NCI-H345 (cell line): ENCODE measurements at regions not wholly inside any gene's neighbourhood (a gene's known extent, or its start where the extent isn't known, plus 50 kb on each side); places are given as distances from the start of the nearest gene placed in this dataset.
"Not testable (repeated sequence)": the region's sequence is repeated elsewhere in the genome, so short reads cannot be mapped to it uniquely, and the experiment has no call there.

Source experiments
- DNase-seq: peaks from one replicate; lab custom pipeline; 2025; lab: John Stamatoyannopoulos, UW

DNA sequence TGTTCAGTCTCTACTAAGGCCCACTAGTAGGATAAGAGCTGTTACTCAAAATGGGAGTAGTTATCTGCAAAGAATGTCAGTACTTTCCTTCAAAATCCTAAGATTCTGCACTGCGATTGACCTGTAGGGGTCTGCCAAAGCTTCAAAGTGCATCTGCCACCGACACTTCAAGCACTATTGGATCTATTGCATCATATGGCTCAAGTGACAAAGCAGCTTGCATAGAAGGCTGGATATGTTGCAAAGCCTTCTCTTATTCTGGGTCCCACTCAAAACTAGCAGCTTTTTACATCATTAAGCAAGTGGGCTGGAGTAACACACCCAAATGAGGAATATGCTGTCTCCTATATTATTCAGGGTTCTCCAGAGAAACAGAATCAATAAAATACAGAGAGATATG lies 115.4 kb upstream of the EMCN start:
- DNase-seq: no peak

DNA sequence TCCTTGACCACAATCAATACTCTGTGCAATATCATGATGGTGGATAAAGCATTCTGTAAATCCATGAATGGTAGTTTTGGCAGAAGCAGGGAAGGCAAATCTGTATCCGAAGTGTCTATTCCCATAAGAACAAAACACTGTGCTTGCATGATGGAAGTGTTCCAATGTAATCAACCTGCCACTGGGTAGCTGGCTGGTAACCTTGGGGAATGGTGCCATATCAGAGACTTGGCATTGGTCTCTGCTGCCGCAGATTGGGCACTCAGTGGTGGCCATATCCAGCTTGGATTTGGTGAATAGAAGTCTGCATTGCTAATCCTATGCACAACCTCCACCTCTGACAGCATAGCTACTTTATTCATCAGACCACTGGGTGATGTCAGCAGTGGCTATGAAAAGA lies 114.3 kb upstream of the EMCN start:
- DNase-seq: no peak

DNA sequence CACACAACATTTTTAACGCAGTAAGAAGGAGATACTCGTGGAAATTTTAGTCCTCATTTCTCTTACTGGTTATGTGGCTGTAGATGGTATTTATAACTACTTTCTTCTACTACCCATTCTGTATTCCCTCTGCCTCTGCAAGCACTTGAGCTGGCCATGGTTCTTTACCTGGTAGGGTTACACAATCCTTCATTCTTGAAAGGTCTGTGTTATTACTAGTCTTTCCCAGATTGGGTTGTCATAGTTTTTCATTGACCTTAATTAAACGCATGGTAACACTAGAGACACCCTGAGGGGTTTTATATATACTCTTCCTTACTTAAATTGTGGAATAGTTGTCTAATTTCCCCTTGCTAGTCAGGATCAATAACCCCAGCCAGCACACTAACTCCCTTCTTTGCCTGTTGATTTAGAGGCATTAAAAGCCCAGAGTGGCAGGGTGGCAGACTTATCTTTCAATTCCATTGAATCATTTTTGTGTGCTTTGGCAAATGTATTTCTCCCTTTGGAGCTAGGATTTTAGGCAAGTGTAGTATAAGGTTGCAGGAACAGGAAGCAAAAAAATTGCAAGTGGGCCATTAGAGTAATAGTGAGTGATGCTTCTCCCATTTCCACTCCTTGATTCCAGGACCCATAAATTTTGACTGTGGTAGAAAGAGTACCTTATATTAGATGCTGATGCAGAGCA lies 113.6 kb upstream of the EMCN start:
- DNase-seq: no peak

GRCh38 chr4:100630341-100630740 lies 112.5 kb upstream of the EMCN start:
- DNase-seq: no peak

GRCh38 chr4:100609810-100610209 lies 92.0 kb upstream of the EMCN start:
- DNase-seq: no peak

DNA sequence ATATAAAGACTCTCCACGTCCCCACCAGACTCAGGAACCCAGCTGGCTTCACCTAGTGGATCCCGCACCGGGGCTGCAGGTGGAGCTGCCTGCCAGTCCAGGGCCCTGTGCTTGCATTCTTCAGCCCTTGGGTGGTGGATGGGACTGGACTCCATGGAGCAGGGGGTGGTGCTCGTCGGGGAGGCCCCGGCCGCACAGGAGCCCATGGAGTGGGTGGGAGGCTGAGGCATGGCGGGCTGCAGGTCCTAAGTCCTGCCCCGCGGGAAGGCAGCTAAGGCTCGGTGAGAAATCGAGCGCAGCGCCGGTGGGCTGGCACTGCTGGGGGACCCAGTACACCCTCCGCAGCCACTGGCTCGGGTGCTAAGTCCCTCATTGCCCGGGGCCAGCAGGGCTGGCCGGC lies 90.8 kb upstream of the EMCN start:
- not testable (repeated sequence) for DNase-seq

DNA sequence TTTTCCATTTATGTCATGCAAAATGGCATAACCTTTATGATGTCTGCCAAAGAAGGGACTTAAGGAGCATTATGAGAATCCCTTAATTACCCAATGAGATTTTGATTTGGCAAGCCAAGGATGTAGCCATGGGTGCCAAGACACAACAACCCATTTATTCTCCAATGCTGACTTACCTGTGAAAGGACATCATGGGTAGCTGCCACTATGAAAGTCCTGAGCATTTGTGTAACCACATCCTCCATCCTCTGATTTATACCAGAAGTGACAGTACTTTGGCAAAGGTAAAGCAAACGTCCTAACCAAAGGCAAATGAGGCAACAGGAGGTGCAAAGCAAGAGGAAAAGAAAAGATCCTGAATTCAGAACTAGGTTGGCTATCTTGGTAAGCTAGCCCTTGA lies 87.3 kb upstream of the EMCN start:
- no peak for DNase-seq

GRCh38 chr4:100593935-100594334 lies 76.1 kb upstream of the EMCN start:
- DNase-seq: no peak

DNA sequence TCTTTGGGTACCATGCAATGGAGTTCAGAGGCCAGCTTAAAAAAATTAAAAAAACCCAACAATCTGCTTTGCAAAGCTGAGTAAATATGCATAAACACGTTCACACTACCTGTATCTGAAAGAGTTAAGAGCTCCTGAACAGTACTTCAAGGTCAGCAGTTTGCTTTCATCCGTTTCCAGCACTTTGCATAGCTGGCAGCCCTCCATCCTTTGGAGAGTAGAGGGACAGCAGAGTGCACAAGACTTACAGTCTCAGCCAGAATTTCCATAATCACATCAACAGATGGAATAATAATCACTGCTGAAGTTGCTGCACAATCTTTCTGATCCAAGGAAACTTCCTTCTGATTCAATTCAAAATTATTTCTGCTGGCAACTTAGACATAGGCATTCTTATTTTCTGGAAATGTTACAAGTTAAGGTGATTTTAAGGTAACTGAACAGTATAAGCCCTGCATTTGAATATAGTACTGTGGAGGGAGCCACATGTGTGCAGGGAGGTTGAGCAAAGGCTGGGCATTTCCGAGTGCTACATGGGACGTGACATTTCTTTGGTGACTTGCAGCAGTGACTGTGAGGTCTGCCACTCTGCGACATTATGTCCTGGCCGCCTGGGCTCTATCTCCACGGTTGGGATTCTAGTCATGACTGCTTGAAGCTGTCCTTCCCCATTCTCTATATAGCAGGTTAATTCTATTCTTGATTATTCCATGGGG lies 73.5 kb upstream of the EMCN start:
- peak; percentile 62 for DNase-seq

DNA sequence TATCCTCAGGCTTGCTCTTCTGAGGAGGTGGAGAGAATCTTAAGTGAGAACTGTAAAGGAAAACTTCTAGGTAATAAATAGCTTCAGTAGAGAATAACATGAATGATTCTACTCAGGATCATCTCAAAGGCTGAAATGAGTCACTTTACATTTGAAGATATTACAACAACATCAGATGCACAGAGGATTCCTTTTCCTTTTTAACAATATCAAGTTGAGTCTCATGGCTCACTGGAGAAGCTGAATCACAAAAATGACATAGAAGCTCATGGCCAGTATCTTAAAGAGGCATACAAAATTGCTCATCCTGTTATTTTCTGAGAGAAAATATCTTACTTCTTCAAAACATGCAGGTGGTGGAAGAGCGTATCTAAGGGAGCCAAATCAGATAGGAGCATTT lies 72.5 kb upstream of the EMCN start:
- DNase-seq: no peak

DNA sequence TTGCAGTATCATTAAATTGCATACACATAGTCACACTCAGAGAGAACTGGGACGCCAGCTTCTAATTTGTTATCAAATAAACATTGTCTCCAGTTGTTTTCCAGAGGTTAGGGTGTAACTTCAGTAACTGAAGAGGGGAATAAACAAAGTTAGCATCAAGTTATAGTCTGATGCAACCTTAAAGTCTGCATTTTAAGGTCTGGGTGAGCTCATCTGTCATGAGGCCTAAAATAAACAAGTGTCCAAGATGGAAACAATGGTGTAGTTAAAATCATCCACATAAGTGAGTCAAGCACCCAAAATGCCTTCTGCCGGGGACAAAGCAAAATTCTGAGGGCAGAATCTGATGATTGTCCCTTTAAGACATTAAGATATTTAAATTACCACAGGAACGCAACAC lies 70.3 kb upstream of the EMCN start:
- no peak for DNase-seq

DNA sequence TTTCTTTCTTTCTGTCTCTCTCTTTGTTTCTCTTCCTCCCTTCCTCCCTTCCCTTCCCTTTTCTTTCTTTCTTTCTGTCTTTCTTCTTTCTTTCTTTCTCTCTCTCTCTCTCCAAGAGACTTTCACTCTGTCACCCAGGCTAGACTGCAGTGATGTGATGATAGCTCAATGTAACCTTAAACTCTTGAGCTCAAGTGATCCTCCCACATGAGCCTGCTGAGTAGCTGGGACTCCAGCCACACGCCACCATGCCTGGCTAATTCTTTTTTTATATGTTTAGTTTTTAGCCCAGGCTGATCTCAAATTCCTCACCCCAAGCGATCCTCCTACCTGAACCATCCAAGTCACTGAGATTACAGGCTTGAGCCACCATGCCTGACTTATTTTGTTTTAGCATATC lies 64.3 kb upstream of the EMCN start:
- DNase-seq: no peak

DNA sequence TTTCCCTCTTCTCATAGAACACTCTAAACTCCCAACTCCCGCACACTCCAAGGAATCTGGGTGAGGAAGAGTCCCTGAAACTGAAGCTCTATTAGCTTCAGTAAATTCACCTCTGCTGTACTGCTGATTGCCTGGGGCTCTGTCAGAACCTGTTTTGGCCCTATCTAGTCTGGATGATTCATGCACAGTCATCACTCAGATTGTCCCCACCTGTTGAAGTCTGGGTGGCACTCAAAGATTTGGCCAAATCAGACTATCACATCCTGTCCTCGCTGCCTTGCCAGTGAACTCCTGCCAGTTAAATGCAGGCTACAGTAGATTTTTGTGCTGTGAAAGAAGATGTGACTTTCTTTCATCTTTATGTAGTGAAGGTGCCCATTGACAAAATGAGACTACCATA lies 63.5 kb upstream of the EMCN start:
- DNase-seq: no peak

DNA sequence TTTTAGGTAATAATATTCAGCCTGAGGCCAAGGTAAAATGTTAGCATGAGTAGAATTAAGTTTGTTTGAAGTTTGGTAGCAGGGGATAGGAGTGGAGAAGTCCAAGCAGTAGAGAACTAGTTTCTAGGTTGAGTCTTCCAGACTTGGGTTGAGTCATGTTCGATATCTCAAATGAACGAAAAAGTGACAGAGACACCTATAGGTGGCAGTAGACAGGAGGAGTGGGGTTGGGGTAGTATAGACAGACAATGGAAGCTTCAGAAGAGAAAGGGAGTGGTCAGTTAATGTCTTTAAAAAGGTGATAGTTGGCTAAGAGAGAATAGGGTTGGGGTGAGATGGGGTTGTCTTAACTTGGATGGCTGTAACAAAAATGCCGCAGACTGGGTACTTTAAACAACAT lies 58.7 kb upstream of the EMCN start:
- no peak for DNase-seq

- no peak for DNase-seq
These were observed 56.8 kb upstream of the EMCN start for GRCh38 chr4:100574607-100575006.

GRCh38 chr4:100569196-100569595 lies 51.4 kb upstream of the EMCN start:
- DNase-seq: no peak
